IMR-90 (cell line): ENCODE measurements at regions not wholly inside any gene's neighbourhood (a gene's known extent, or its start where the extent isn't known, plus 50 kb on each side); places are given as distances from the start of the nearest gene placed in this dataset.

ENCODE experiments used
- ATAC-seq: fragments of 200-7000 bp; cut with Tn5 transposase; 2 replicates; pipeline ENCODE4 v1.9.1; 2020; ENCODE audit warnings: low read depth, mild to moderate bottlenecking, moderate library complexity
- BruUV-seq: library from RNA; stranded (reverse); fragments of 400-500 nt; replicated peaks from 2 replicates; lab custom pipeline; 2021; lab: Mats Ljungman, UMichigan
- CTCF ChIA-PET: fragments of 300-600 bp; formaldehyde crosslinking; extraction: SDS; loops from one replicate; lab custom pipeline; 2021; ENCODE audit warnings: antibody characterized with exemption; lab: Yijun Ruan, JAX
- POLR2A ChIA-PET: fragments of 300-600 bp; sonication (Branson Sonifier 250); formaldehyde crosslinking; loops from one replicate; lab custom pipeline; 2022; ENCODE audit warnings: antibody characterized with exemption; ENCODE audit not compliant: unreplicated experiment; lab: Charles Lee
- DNase-seq: peaks from one replicate; pipeline ENCODE4 v3.0.0; 2013
- H2AFZ ChIP-seq: replicated peaks from 2 replicates; pipeline ENCODE3; 2013; ENCODE audit warnings: low read length, mild to moderate bottlenecking; ENCODE audit not compliant: poor library complexity
- H2AK5ac ChIP-seq: 2 replicates; pipeline ENCODE4 v1.6.1; 2013; ENCODE audit warnings: low read depth, low read length, inconsistent platforms
- H2AK9ac ChIP-seq: replicated peaks from 2 replicates; pipeline ENCODE3; 2013; ENCODE audit warnings: mild to moderate bottlenecking, low read depth, low read length, moderate library complexity; ENCODE audit not compliant: poor library complexity
- H2BK120ac ChIP-seq: 2 replicates; pipeline ENCODE4 v1.6.1; 2013; ENCODE audit warnings: low read depth, low read length, inconsistent platforms
- H2BK15ac ChIP-seq: 3 replicates; pipeline ENCODE4 v1.6.1; 2013; ENCODE audit warnings: low read depth, low read length, inconsistent platforms
- H2BK20ac ChIP-seq: 2 replicates; pipeline ENCODE4 v1.6.1; 2013; ENCODE audit warnings: low read depth, mild to moderate bottlenecking, inconsistent platforms, low read length, moderate library complexity
- H2BK5ac ChIP-seq: 2 replicates; pipeline ENCODE4 v1.6.1; 2013; ENCODE audit warnings: mild to moderate bottlenecking, low read depth, low read length, inconsistent platforms; ENCODE audit not compliant: poor library complexity, severe bottlenecking
- H3K14ac ChIP-seq: replicated peaks from 2 replicates; pipeline ENCODE4 v1.6.1; 2013; ENCODE audit warnings: low read depth, low read length, inconsistent platforms
- H3K18ac ChIP-seq: 2 replicates; pipeline ENCODE4 v1.6.1; 2013; ENCODE audit warnings: low read depth, low read length, control low read depth
- H3K23ac ChIP-seq: 2 replicates; pipeline ENCODE4 v1.6.1; 2013; ENCODE audit warnings: low read depth, low read length, inconsistent platforms
- H3K27ac ChIP-seq: 2 replicates; pipeline ENCODE4 v1.5.1; 2013; ENCODE audit warnings: mild to moderate bottlenecking, control low read depth, low read length; ENCODE audit not compliant: insufficient read depth
- H3K27me3 ChIP-seq: 2 replicates; pipeline ENCODE4 v1.6.1; 2013; ENCODE audit warnings: low read length; ENCODE audit not compliant: control insufficient read depth, insufficient read depth
- H3K36me3 ChIP-seq: 2 replicates; pipeline ENCODE4 v1.6.1; 2013; ENCODE audit warnings: low read length, mixed read lengths; ENCODE audit not compliant: control insufficient read depth, insufficient read depth
- H3K4ac ChIP-seq: 2 replicates; pipeline ENCODE4 v1.6.1; 2013; ENCODE audit warnings: low read depth, low read length, inconsistent platforms
- H3K4me1 ChIP-seq: 2 replicates; pipeline ENCODE4 v1.6.1; 2013; ENCODE audit warnings: low read length, mixed read lengths; ENCODE audit not compliant: control insufficient read depth, insufficient read depth
- H3K4me2 ChIP-seq: 2 replicates; pipeline ENCODE4 v1.6.1; 2013; ENCODE audit warnings: low read depth, mild to moderate bottlenecking, control low read depth, low read length, moderate library complexity
- H3K4me3 ChIP-seq: 2 replicates; pipeline ENCODE4 v1.5.1; 2013; ENCODE audit warnings: low read depth, mild to moderate bottlenecking, control low read depth, low read length, moderate library complexity; ENCODE audit not compliant: insufficient read depth
- H3K56ac ChIP-seq: 2 replicates; pipeline ENCODE4 v1.6.1; 2013; ENCODE audit warnings: low read length, inconsistent platforms; ENCODE audit not compliant: insufficient read depth; ENCODE audit errors: extremely low read depth
- H3K79me1 ChIP-seq, 2 experiments: 2 replicates each; pipeline ENCODE4 v1.6.1; 2013; ENCODE audit warnings: low read length in 2 of 2, inconsistent platforms in 1 of 2, low read depth in 1 of 2
- H3K9ac ChIP-seq: 2 replicates; pipeline ENCODE4 v1.6.1; 2013; ENCODE audit warnings: low read depth, low read length, control low read depth
- H3K9me1 ChIP-seq: 2 replicates; pipeline ENCODE4 v1.6.1; 2013; ENCODE audit warnings: low read length, inconsistent platforms; ENCODE audit not compliant: insufficient read depth
- H3K9me3 ChIP-seq: 2 replicates; pipeline ENCODE4 v1.6.1; 2013; ENCODE audit warnings: low read length; ENCODE audit not compliant: control insufficient read depth, insufficient read depth
- H4K20me1 ChIP-seq: 2 replicates; pipeline ENCODE4 v1.6.1; 2013; ENCODE audit warnings: low read length, inconsistent platforms; ENCODE audit not compliant: insufficient read depth
- H4K5ac ChIP-seq: 2 replicates; pipeline ENCODE4 v1.6.1; 2013; ENCODE audit warnings: mild to moderate bottlenecking, low read depth, low read length, control low read depth
- H4K8ac ChIP-seq, 2 experiments: 2 replicates each; pipeline ENCODE4 v1.6.1; 2013; ENCODE audit warnings: low read depth in 2 of 2, low read length in 2 of 2, control low read depth in 1 of 2, inconsistent platforms in 1 of 2
- H4K91ac ChIP-seq: 2 replicates; pipeline ENCODE4 v1.6.1; 2013; ENCODE audit warnings: low read depth, low read length, inconsistent platforms; ENCODE audit not compliant: insufficient read depth
- CEBPB ChIP-seq: IDR thresholded peaks from 2 replicates; pipeline ENCODE4 v1.6.1; 2012; ENCODE audit warnings: low read depth, low read length, improper control_type of control experiment
- CHD1 ChIP-seq: IDR thresholded peaks from 2 replicates; pipeline ENCODE4 v1.6.1; 2012; ENCODE audit warnings: low read depth, low read length, improper control_type of control experiment
- ELK1 ChIP-seq: fragments of 150-350 bp; IDR thresholded peaks from 2 replicates; pipeline ENCODE4 v1.6.1; 2016; ENCODE audit warnings: low read depth, mild to moderate bottlenecking, low read length, moderate library complexity, borderline replicate concordance
- MAFK ChIP-seq: IDR thresholded peaks from 2 replicates; pipeline ENCODE4 v1.6.1; 2012; ENCODE audit warnings: low read depth, low read length, improper control_type of control experiment
- MAZ ChIP-seq: IDR thresholded peaks from 2 replicates; pipeline ENCODE4 v1.6.1; 2012; ENCODE audit warnings: low read depth, mild to moderate bottlenecking, low read length, improper control_type of control experiment, moderate library complexity, borderline replicate concordance
- RAD21 ChIP-seq: IDR thresholded peaks from 2 replicates; pipeline ENCODE4 v1.6.1; 2012; ENCODE audit warnings: low read length, improper control_type of control experiment
- RFX5 ChIP-seq: IDR thresholded peaks from 2 replicates; pipeline ENCODE4 v1.8.0; 2012; ENCODE audit warnings: low read depth, mild to moderate bottlenecking, low read length, moderate library complexity
- SMC3 ChIP-seq: fragments of 150-350 bp; IDR thresholded peaks from 2 replicates; pipeline ENCODE4 v1.6.1; 2016; ENCODE audit warnings: low read depth, mild to moderate bottlenecking, antibody characterized with exemption, low read length, moderate library complexity
- WGBS, 2 experiments: methylation state at CpG; one replicate each; pipeline versions ENCODE4 v1.1.5 to v1.1.7; 2013; ENCODE audit warnings: missing lambda C conversion rate in 2 of 2; ENCODE audit not compliant: insufficient read length in 1 of 2; ENCODE audit errors: extremely low coverage in 2 of 2; 5-methylcytosine and 5-hydroxymethylcytosine counted together
- dilution Hi-C: fragments of 300-500 bp; cut with HindIII; formaldehyde crosslinking; loops from one replicate; pipeline ENCODE4 v1.14.3; 2018; ENCODE audit warnings: low sequenced_read_pairs; ENCODE audit not compliant: unreplicated experiment
- in situ Hi-C: fragments of 300-500 bp; cut with MboI; formaldehyde crosslinking; loops from 3 replicates; pipeline ENCODE4 v1.14.3; 2019; ENCODE audit warnings: low sequenced_read_pairs, inconsistent platforms, mixed read lengths
- intact Hi-C: fragments of 100-400 bp; cut with micrococcal nuclease; formaldehyde crosslinking; loops from 2 replicates; pipeline ENCODE4 v1.10.0; 2022
- TF ChIP-seq, protein P1 (sequence below): fragments of 150-350 bp; IDR thresholded peaks from 2 replicates; pipeline ENCODE4 v1.6.1; 2017; ENCODE audit warnings: mild to moderate bottlenecking, antibody characterized with exemption, low read length, low read depth

DNA sequence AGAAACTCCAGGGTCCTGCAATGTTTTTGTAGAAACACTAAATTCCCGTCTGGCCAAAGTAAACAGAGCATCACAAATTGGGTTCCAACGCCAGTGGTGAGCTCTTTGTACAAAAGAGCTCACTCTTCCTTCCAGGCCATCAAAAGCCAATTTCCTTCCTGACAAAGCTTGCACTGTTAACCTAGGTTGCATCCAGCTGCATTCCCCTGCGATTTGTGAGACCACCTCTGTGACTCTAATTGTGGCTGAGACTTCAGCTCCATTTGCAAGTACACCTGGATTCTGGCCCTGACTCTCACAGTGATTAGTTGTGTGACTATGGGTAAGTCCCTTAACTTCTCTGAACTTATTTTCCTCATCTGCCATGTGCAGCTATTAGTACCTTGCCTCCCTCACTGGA is 212.5 kb upstream of the CXorf66 start:
- Histone ChIP-seq H3K4me3 (no peak overlapping the region), H3K27me3 (no peaks in the 10 kb centered on the region), H3K4me1 (no peaks in the 10 kb centered on the region), H3K9ac (no peak overlapping the region), H4K5ac (no peak overlapping the region), H3K9me3 (no peaks in the 10 kb centered on the region), H2AFZ (no peak overlapping the region), H2BK120ac (no peak overlapping the region), H4K8ac (no peak overlapping the region), H3K14ac (no peak overlapping the region), H3K9me1 (no peaks in the 10 kb centered on the region), H3K27ac (no peak overlapping the region), H4K20me1 (no peaks in the 10 kb centered on the region), H4K91ac (no peak overlapping the region), H2BK5ac (no peak overlapping the region), H3K79me1 (no peaks in the 10 kb centered on the region), H3K18ac (no peak overlapping the region), H3K36me3 (no peaks in the 10 kb centered on the region), H3K4me2 (no peak overlapping the region), H2BK15ac (no peak overlapping the region), H3K4ac (no peak overlapping the region), H3K23ac (no peak overlapping the region), H2AK5ac (no peak overlapping the region), H2BK20ac (no peak overlapping the region), H2AK9ac (no peak overlapping the region), H3K56ac (no peak overlapping the region)
- no CpG with 5 or more reads among the region's 3 CpGs for WGBS, 2 experiments
- ChIA-PET POLR2A (no interaction called here), CTCF (no interaction called here)
- in situ Hi-C loops = no loop called here
- intact Hi-C loops = no loop called here
- dilution Hi-C loops = no loop called here
- TF ChIP-seq CEBPB (no peak), RFX5 (no peak), MAFK (no peak), SMC3 (no peak), RAD21 (no peak), MAZ (no peak), ELK1 (no peak), CHD1 (no peak)
- TF ChIP-seq, protein P1, sequence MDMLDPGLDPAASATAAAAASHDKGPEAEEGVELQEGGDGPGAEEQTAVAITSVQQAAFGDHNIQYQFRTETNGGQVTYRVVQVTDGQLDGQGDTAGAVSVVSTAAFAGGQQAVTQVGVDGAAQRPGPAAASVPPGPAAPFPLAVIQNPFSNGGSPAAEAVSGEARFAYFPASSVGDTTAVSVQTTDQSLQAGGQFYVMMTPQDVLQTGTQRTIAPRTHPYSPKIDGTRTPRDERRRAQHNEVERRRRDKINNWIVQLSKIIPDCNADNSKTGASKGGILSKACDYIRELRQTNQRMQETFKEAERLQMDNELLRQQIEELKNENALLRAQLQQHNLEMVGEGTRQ = no peak
- no peak for DNase-seq
- ATAC-seq = no peak
- BruUV-seq = no TSS peak
